Loucy (cell line): ENCODE measurements at regions not wholly inside any gene's neighbourhood (a gene's known extent, or its start where the extent isn't known, plus 50 kb on each side); places are given as distances from the start of the nearest gene placed in this dataset.

Experiments used
- H2AFZ ChIP-seq: fragments of 200-600 bp; sonication (generic); 2 replicates; pipeline ENCODE4 v1.6.0; 2016; ENCODE audit warnings: antibody characterized with exemption, mild to moderate bottlenecking, low read length, moderate library complexity
- H3F3A ChIP-seq: fragments of 200-600 bp; 2 replicates; pipeline ENCODE4 v1.6.0; 2016; ENCODE audit warnings: antibody characterized with exemption, low read depth, mild to moderate bottlenecking
- H3K27me3 ChIP-seq: fragments of 200-600 bp; sonication (generic); 2 replicates; pipeline ENCODE4 v1.6.1; 2014; ENCODE audit warnings: low read length, mild to moderate bottlenecking; ENCODE audit not compliant: insufficient read depth, poor library complexity, severe bottlenecking
- H3K36me3 ChIP-seq: fragments of 200-600 bp; sonication (generic); 2 replicates; pipeline ENCODE4 v1.6.1; 2016; ENCODE audit warnings: low read length; ENCODE audit not compliant: insufficient read depth
- H3K4me1 ChIP-seq: fragments of 200-600 bp; sonication (generic); 2 replicates; pipeline ENCODE4 v1.5.1; 2014; ENCODE audit warnings: low read length, mild to moderate bottlenecking; ENCODE audit not compliant: insufficient read depth, poor library complexity, severe bottlenecking
- H3K4me2 ChIP-seq: fragments of 200-600 bp; sonication (generic); 2 replicates; pipeline ENCODE4 v1.6.0; 2014; ENCODE audit warnings: antibody characterized with exemption, low read length, low read depth, mild to moderate bottlenecking; ENCODE audit not compliant: poor library complexity, severe bottlenecking
- H3K4me3 ChIP-seq: fragments of 200-600 bp; sonication (generic); 2 replicates; pipeline ENCODE4 v1.5.1; 2014; ENCODE audit warnings: low read length, mild to moderate bottlenecking, mixed read lengths; ENCODE audit not compliant: poor library complexity, severe bottlenecking
- H3K79me2 ChIP-seq: fragments of 200-600 bp; sonication (generic); 2 replicates; pipeline ENCODE4 v1.6.1; 2014; ENCODE audit warnings: low read length; ENCODE audit not compliant: insufficient read depth
- H3K9ac ChIP-seq: fragments of 200-600 bp; sonication (generic); 2 replicates; pipeline ENCODE4 v1.6.0; 2014; ENCODE audit warnings: mild to moderate bottlenecking, low read depth, low read length, moderate library complexity; ENCODE audit not compliant: poor library complexity, severe bottlenecking
- H3K9me2 ChIP-seq: fragments of 200-600 bp; sonication (generic); replicated peaks from 2 replicates; pipeline ENCODE4 v1.6.1; 2016; ENCODE audit warnings: low read depth, low read length, mixed read lengths
- H3K9me3 ChIP-seq: fragments of 200-600 bp; sonication (generic); 2 replicates; pipeline ENCODE4 v1.6.1; 2014; ENCODE audit warnings: mild to moderate bottlenecking, antibody characterized with exemption, low read length, low read depth; ENCODE audit not compliant: insufficient read depth
- H4K20me1 ChIP-seq: fragments of 200-600 bp; sonication (generic); 2 replicates; pipeline ENCODE4 v1.6.0; 2014; ENCODE audit warnings: antibody characterized with exemption, low read length, mild to moderate bottlenecking; ENCODE audit not compliant: insufficient read depth, poor library complexity, severe bottlenecking
- EZH2phosphoT487 ChIP-seq: fragments of 200-600 bp; IDR thresholded peaks from 2 replicates; pipeline ENCODE4 v1.6.1; 2018; ENCODE audit warnings: antibody characterized with exemption, mild to moderate bottlenecking, moderate library complexity, borderline replicate concordance
- TF ChIP-seq, protein P1 (sequence below): fragments of 200-600 bp; sonication (generic); conservative IDR thresholded peaks from 2 replicates; pipeline ENCODE4 v1.5.1; 2014; ENCODE audit warnings: mild to moderate bottlenecking, antibody characterized with exemption, low read length

DNA sequence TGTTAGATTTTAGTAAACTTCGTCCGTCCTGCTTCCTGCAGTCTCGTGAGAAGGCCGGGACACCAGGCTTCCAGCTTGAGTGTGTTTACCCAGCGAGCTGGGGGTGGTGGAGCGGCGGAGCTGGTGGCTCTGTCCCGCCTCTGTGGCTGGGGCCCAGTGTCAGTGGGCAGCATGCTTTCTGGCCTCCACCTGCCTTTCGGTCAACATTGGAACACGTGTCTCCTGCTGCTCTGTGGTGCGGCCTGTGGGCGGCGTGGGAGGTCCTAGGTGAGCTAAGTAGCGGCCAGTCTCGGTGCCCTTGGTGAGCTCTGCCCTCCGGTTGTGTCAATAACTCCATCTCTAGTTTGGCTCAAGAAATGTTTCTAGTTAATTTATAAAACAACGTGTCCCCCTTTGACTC lies 125.9 kb downstream of the GADD45G start:
- Histone ChIP-seq H3K4me2 (no peak overlapping the region), H3K4me3 (no peak overlapping the region), H3K4me1 (no peaks in the 10 kb centered on the region), H3K9me2 (no peaks in the 10 kb centered on the region), H3K36me3 (no peaks in the 10 kb centered on the region), H3K27me3 (no peaks in the 10 kb centered on the region), H3F3A (no peaks in the 10 kb centered on the region), H3K9ac (no peak overlapping the region), H3K79me2 (no peaks in the 10 kb centered on the region), H2AFZ (no peak overlapping the region), H3K9me3 (no peaks in the 10 kb centered on the region), H4K20me1 (no peaks in the 10 kb centered on the region)
- TF ChIP-seq, protein P1, sequence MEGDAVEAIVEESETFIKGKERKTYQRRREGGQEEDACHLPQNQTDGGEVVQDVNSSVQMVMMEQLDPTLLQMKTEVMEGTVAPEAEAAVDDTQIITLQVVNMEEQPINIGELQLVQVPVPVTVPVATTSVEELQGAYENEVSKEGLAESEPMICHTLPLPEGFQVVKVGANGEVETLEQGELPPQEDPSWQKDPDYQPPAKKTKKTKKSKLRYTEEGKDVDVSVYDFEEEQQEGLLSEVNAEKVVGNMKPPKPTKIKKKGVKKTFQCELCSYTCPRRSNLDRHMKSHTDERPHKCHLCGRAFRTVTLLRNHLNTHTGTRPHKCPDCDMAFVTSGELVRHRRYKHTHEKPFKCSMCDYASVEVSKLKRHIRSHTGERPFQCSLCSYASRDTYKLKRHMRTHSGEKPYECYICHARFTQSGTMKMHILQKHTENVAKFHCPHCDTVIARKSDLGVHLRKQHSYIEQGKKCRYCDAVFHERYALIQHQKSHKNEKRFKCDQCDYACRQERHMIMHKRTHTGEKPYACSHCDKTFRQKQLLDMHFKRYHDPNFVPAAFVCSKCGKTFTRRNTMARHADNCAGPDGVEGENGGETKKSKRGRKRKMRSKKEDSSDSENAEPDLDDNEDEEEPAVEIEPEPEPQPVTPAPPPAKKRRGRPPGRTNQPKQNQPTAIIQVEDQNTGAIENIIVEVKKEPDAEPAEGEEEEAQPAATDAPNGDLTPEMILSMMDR, result no peak

DNA sequence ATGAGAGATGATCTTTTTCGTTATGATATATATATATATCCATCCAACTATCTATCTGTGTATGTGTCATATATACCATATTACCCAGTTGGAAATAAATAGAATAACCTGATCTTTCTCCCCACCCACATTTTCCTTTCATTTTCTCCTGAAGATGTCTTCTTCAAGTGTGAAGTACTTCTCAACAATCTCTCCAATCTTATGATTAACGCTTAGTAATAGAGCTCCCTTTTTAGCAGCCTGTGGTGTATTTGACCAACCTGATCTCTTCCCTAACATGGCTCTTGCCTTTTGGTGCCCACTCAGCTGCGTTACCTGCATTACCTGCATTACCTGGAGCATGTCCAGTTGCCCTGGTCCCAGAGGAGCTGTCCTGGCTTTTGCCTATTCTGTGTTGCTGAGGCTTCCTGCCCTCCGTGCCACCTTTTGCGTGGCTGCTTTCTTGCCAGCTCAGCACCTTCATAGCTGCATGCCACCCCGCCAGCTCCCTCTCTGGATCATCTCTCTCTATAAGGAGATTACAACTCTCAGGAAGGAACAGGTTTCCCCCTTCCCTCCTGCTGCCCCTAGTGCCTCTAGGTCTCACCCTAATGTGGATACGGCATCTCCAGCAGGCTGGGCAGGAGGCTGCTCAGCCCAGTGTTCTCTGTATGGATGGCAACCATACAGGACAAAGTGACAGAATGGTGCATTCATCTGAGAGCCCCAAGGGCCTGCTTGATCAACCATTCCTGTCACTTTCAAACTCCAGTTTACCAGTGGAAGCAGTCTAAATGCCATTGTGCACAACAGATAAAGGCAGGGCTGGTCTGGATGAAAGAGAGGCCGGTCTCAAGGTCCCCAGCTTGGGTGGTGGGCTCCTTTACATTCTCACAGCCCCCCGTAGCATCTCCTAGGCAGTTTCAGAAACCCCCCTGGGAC lies 126.7 kb downstream of the GADD45G start:
- Histone ChIP-seq H2AFZ (no peak overlapping the region), H4K20me1 (no peaks in the 10 kb centered on the region), H3K9me2 (no peaks in the 10 kb centered on the region), H3K27me3 (no peaks in the 10 kb centered on the region), H3K36me3 (no peaks in the 10 kb centered on the region), H3K4me3 (no peak overlapping the region), H3F3A (no peaks in the 10 kb centered on the region), H3K79me2 (no peaks in the 10 kb centered on the region), H3K4me2 (no peak overlapping the region), H3K9ac (no peak overlapping the region), H3K4me1 (no peaks in the 10 kb centered on the region), H3K9me3 (no peaks in the 10 kb centered on the region)
- no peak for TF ChIP-seq EZH2phosphoT487
- TF ChIP-seq, protein P1, result no peak

DNA sequence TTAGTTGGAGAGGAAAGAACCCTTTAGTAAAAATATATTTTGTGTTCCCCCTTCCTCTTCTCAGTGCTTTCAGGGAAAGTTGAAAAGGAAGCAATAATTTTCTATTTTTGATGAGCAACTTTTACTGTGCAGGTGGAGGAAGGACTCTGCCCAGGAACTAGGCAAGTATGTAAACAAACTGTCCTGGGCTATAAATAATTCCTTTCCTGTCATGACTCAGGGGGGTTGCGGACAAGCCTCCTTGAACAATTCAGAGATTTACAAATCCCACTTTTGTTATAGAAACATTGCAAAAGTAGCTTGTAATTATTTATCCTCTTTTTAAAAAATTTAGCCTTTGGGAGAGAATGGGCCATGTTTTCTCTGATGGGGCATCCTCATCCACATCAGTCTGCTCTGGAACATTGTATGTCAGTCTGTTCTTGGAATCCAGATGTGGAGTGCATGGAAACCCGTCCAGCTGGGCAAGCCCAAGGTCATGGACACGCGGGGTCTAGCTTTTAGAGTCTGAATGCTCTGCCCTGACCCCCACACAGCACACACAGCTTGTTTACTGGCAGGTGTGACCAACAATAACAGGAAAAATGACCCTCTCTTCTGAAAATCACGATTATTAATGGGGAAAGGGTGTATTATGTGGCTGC lies 127.6 kb downstream of the GADD45G start:
- H3K9me3 ChIP-seq, result no peaks in the 10 kb centered on the region
- no peaks in the 10 kb centered on the region for H3F3A ChIP-seq
- no peak overlapping the region for H3K4me3 ChIP-seq
- no peaks in the 10 kb centered on the region for H4K20me1 ChIP-seq
- H3K4me2 ChIP-seq, result no peak overlapping the region
- H3K4me1 ChIP-seq, result no peaks in the 10 kb centered on the region
- H3K79me2 ChIP-seq, result no peaks in the 10 kb centered on the region
- H3K9me2 ChIP-seq, result no peaks in the 10 kb centered on the region
- H3K36me3 ChIP-seq, result no peaks in the 10 kb centered on the region
- no peak overlapping the region for H3K9ac ChIP-seq
- TF ChIP-seq EZH2phosphoT487, result no peak
- TF ChIP-seq, protein P1, result no peak
- no peaks in the 10 kb centered on the region for H3K27me3 ChIP-seq
- H2AFZ ChIP-seq, result no peak overlapping the region
